SK-N-SH (cell line): ENCODE measurements at regions not wholly inside any gene's neighbourhood (a gene's known extent, or its start where the extent isn't known, plus 50 kb on each side); places are given as distances from the start of the nearest gene placed in this dataset.
A peak's percentile ranks its signal among the peaks of the same experiment; 100 is the strongest.
"Not testable (repeated sequence)": the region's sequence is repeated elsewhere in the genome, so short reads cannot be mapped to it uniquely, and the experiment has no call there.

Source experiments
- CTCF ChIA-PET: fragments of 300-600, 350-600 bp; formaldehyde crosslinking; extraction: SDS; loops from one replicate; lab custom pipeline; 2021; lab: Yijun Ruan, JAX
- POLR2A ChIA-PET: fragments of 350-600 bp; sonication (Branson Sonifier 250); formaldehyde crosslinking; extraction: SDS; loops from one replicate; lab custom pipeline; 2020; ENCODE audit warnings: antibody characterized with exemption, inconsistent platforms; lab: Yijun Ruan, JAX
- DNase-seq: peaks from one replicate; pipeline ENCODE4 v3.0.0; 2012
- H2AFZ ChIP-seq: fragments of 200-600 bp; sonication (generic); 2 replicates; pipeline ENCODE4 v1.8.1; 2016; ENCODE audit warnings: antibody characterized with exemption, mild to moderate bottlenecking, low read depth
- H3F3A ChIP-seq: fragments of 200-600 bp; sonication (generic); replicated peaks from 2 replicates; pipeline ENCODE3; 2016; ENCODE audit warnings: antibody characterized with exemption, mild to moderate bottlenecking; ENCODE audit not compliant: insufficient read depth
- H3K27ac ChIP-seq, 2 experiments: fragments of 200-500 bp in 1 of 2; fragments of 200-600 bp in 1 of 2; sonication (Bioruptor generic) in 1 of 2; sonication (generic), shearing (Covaris generic) in 1 of 2; 2 replicates each; pipeline versions ENCODE4 v1.5.1 to v1.6.1; 2014 to 2016; ENCODE audit warnings: low read depth in 2 of 2, inconsistent platforms in 1 of 2, low read length in 1 of 2, mild to moderate bottlenecking in 1 of 2, mixed read lengths in 1 of 2
- H3K27me3 ChIP-seq: fragments of 200-600 bp; sonication (generic), shearing (Covaris generic); 2 replicates; pipeline ENCODE4 v1.6.1; 2016; ENCODE audit warnings: mixed run types; ENCODE audit not compliant: insufficient read depth
- H3K36me3 ChIP-seq, 2 experiments: fragments of 200-500 bp in 1 of 2; fragments of 200-600 bp in 1 of 2; sonication (Bioruptor generic) in 1 of 2; sonication (generic) in 1 of 2; replicated peaks in 1 of 2; 2 replicates each; pipeline versions ENCODE3 to v1.5.1; 2014 to 2016; ENCODE audit warnings: low read length in 1 of 2, mild to moderate bottlenecking in 1 of 2; ENCODE audit not compliant: insufficient read depth in 2 of 2, control insufficient read depth in 1 of 2
- H3K4me1 ChIP-seq, 2 experiments: fragments of 200-500 bp in 1 of 2; fragments of 200-600 bp in 1 of 2; sonication (Bioruptor generic) in 1 of 2; sonication (generic), shearing (Covaris generic) in 1 of 2; 2 replicates each; pipeline versions ENCODE4 v1.5.1 to v1.6.1; 2014 to 2016; ENCODE audit warnings: low read depth in 1 of 2, low read length in 1 of 2, mixed run types in 1 of 2; ENCODE audit not compliant: insufficient read depth in 2 of 2, control insufficient read depth in 1 of 2
- H3K4me2 ChIP-seq: fragments of 200-600 bp; sonication (generic), shearing (Covaris generic); 2 replicates; pipeline ENCODE4 v1.6.1; 2017; ENCODE audit warnings: mixed run types
- H3K4me3 ChIP-seq, 2 experiments: fragments of 200-500 bp in 1 of 2; fragments of 200-600 bp in 1 of 2; sonication (Bioruptor generic) in 1 of 2; sonication (generic), shearing (Covaris generic) in 1 of 2; 2 replicates each; pipeline versions ENCODE4 v1.5.1 to v1.8.1; 2014 to 2016; ENCODE audit warnings: low read depth in 2 of 2, inconsistent platforms in 1 of 2, low read length in 1 of 2, mild to moderate bottlenecking in 1 of 2, mixed read lengths in 1 of 2, moderate library complexity in 1 of 2
- H3K79me2 ChIP-seq: fragments of 200-600 bp; sonication (generic); 2 replicates; pipeline ENCODE4 v1.8.1; 2017; ENCODE audit warnings: mild to moderate bottlenecking; ENCODE audit not compliant: insufficient read depth
- H3K9ac ChIP-seq: fragments of 200-600 bp; sonication (generic); 2 replicates; pipeline ENCODE4 v1.6.1; 2017; ENCODE audit warnings: mixed run types
- H3K9me2 ChIP-seq: fragments of 200-600 bp; sonication (generic); 2 replicates; pipeline ENCODE4 v1.6.1; 2017; ENCODE audit warnings: mixed run types
- H3K9me3 ChIP-seq: fragments of 200-600 bp; sonication (generic); 2 replicates; pipeline ENCODE4 v1.6.1; 2017; ENCODE audit warnings: mixed run types, mild to moderate bottlenecking, moderate library complexity
- H4K20me1 ChIP-seq: fragments of 200-600 bp; sonication (generic); 2 replicates; pipeline ENCODE4 v1.6.1; 2017; ENCODE audit warnings: mild to moderate bottlenecking, mixed run types; ENCODE audit not compliant: insufficient read depth
- WGBS: methylation state at CpG from one replicate; pipeline ENCODE4 v1.1.6; 2017; ENCODE audit warnings: low lambda C conversion rate; 5-methylcytosine and 5-hydroxymethylcytosine counted together

- H3K79me2 ChIP-seq, H3K36me3 ChIP-seq, DNase-seq, H3K9me3 ChIP-seq, H4K20me1 ChIP-seq, H3F3A ChIP-seq, H2AFZ ChIP-seq, CTCF ChIA-PET, H3K4me2 ChIP-seq, POLR2A ChIA-PET, H3K9ac ChIP-seq, H3K27ac ChIP-seq, H3K4me3 ChIP-seq, H3K27me3 ChIP-seq, H3K9me2 ChIP-seq, H3K4me1 ChIP-seq: not testable (repeated sequence)
- WGBS, result 25% methylated on average over 1 of the region's 4 CpGs
These were observed 57.8 kb upstream of the NBPF8 start for GRCh38 chr1:120357046-120357445.

- H3K4me3 ChIP-seq, CTCF ChIA-PET, H3K79me2 ChIP-seq, H3K4me1 ChIP-seq, H3F3A ChIP-seq, DNase-seq, H3K27ac ChIP-seq, H2AFZ ChIP-seq, H4K20me1 ChIP-seq, H3K36me3 ChIP-seq, H3K9me3 ChIP-seq, H3K27me3 ChIP-seq, H3K4me2 ChIP-seq, H3K9ac ChIP-seq, H3K9me2 ChIP-seq, POLR2A ChIA-PET: not testable (repeated sequence)
- 0% methylated on average over 1 of the region's 8 CpGs for WGBS
These were observed 58.7 kb upstream of the NBPF8 start for GRCh38 chr1:120356170-120356569.

GRCh38 chr1:120354618-120355184 lies 60.1 kb upstream of the NBPF8 start:
- H3K79me2 ChIP-seq, H4K20me1 ChIP-seq, CTCF ChIA-PET, H3K4me3 ChIP-seq, H3K27ac ChIP-seq, H3K4me1 ChIP-seq, H3K9ac ChIP-seq, H3K9me3 ChIP-seq, POLR2A ChIA-PET, H3K36me3 ChIP-seq, DNase-seq, H3F3A ChIP-seq, H3K9me2 ChIP-seq, H2AFZ ChIP-seq, H3K4me2 ChIP-seq, H3K27me3 ChIP-seq: not testable (repeated sequence)
- 4% methylated on average over 9 of the region's 30 CpGs for WGBS

GRCh38 chr1:120342231-120343073 lies 72.4 kb upstream of the NBPF8 start:
- H3K9me2 ChIP-seq, H3K4me1 ChIP-seq, H3K27ac ChIP-seq, DNase-seq, H4K20me1 ChIP-seq, H3K9me3 ChIP-seq, H3K27me3 ChIP-seq, H2AFZ ChIP-seq, H3K36me3 ChIP-seq, H3K79me2 ChIP-seq, H3K4me2 ChIP-seq, H3K4me3 ChIP-seq, CTCF ChIA-PET, POLR2A ChIA-PET, H3F3A ChIP-seq, H3K9ac ChIP-seq: not testable (repeated sequence)
- WGBS, result 3% methylated on average over 9 of the region's 44 CpGs

GRCh38 chr1:120341756-120342155 lies 73.1 kb upstream of the NBPF8 start:
- 0% methylated on average over 3 of the region's 24 CpGs for WGBS
- H3K79me2 ChIP-seq, H3K9me3 ChIP-seq, H4K20me1 ChIP-seq, H3K9me2 ChIP-seq, CTCF ChIA-PET, DNase-seq, H3K4me2 ChIP-seq, H3K36me3 ChIP-seq, H3K27me3 ChIP-seq, H3K4me1 ChIP-seq, H3F3A ChIP-seq, H3K9ac ChIP-seq, POLR2A ChIA-PET, H3K27ac ChIP-seq, H2AFZ ChIP-seq: not testable (repeated sequence)
- H3K4me3 ChIP-seq, result peak overlapping the region in 1 of 2 experiments; percentile 17; a peak in 2 of 4 replicates

- H3K27me3 ChIP-seq, H3K4me2 ChIP-seq, H3K36me3 ChIP-seq, H3K27ac ChIP-seq, H3K4me1 ChIP-seq, H3F3A ChIP-seq, H3K4me3 ChIP-seq, POLR2A ChIA-PET, H3K9me3 ChIP-seq, DNase-seq, CTCF ChIA-PET, H3K9ac ChIP-seq, H2AFZ ChIP-seq, H3K79me2 ChIP-seq, H3K9me2 ChIP-seq, H4K20me1 ChIP-seq: not testable (repeated sequence)
- WGBS, result 0% methylated on average over 8 of the region's 78 CpGs
These were observed 73.7 kb upstream of the NBPF8 start for GRCh38 chr1:120340838-120341751.
